Activated T-helper 1 cell treated with anti-CD3 and anti-CD28 coated beads, Interleukin-12 subunit alpha, Interleukin-12 subunit beta, Interleukin-2, Interleukin-4 antibody, amounts not matched to agents 30 ng/mL and 10 ng/mL and 1 ng/mL, durations not matched to agents 14 hours and 24 hours and 36 hours (primary cell): ENCODE measurements at regions not wholly inside any gene's neighbourhood (a gene's known extent, or its start where the extent isn't known, plus 50 kb on each side); places are given as distances from the start of the nearest gene placed in this dataset.
"Not testable (repeated sequence)": the region's sequence is repeated elsewhere in the genome, so short reads cannot be mapped to it uniquely, and the experiment has no call there.

Experiments
- DNase-seq: peaks from one replicate; pipeline ENCODE4 v3.0.0; 2021; ENCODE audit warnings: low spot score
- H3K27ac Mint-ChIP-seq: one replicate; pipeline ENCODE4 v1.8.0; 2021; ENCODE audit warnings: mild to moderate bottlenecking, mixed read lengths
- H3K27me3 Mint-ChIP-seq: one replicate; pipeline ENCODE4 v1.8.0; 2022; ENCODE audit warnings: mild to moderate bottlenecking, moderate library complexity, mixed read lengths; ENCODE audit not compliant: insufficient read depth
- H3K36me3 Mint-ChIP-seq: one replicate; pipeline ENCODE4 v1.8.0; 2021; ENCODE audit warnings: low read depth, mixed read lengths
- H3K4me1 Mint-ChIP-seq: one replicate; pipeline ENCODE4 v1.8.0; 2021; ENCODE audit warnings: low read depth, mixed read lengths
- H3K4me3 Mint-ChIP-seq: one replicate; pipeline ENCODE4 v1.8.0; 2021; ENCODE audit warnings: mild to moderate bottlenecking, moderate library complexity, mixed read lengths
- H3K9me3 Mint-ChIP-seq: one replicate; pipeline ENCODE4 v1.8.0; 2021; ENCODE audit warnings: mixed read lengths
- intact Hi-C: fragments of 100-400 bp; cut with micrococcal nuclease; formaldehyde crosslinking; loops from one replicate; pipeline ENCODE4 v1.15.1; 2024

DNA sequence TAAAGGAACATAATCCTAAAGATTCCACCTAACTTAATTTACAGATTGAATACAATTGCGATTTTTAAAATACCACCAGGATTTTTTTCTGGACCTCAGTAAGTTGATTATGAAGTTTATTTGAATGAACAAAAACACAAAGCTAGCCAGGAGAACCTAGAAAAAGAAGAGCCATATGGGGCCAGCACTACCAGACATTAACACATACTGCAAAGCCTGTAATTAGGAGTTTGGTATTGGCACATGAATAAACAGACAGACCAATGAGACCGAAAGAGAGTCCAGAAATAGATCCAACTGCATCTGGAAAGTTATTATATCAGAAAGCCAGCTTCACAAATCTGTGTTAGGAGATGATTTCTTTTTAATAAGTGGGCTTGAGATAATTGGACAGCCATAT lies 105.5 kb upstream of the CHST15 start:
- peaks cover 11% of the 10 kb centered on the region for H3K27me3 Mint-ChIP-seq
- no peak for DNase-seq
- no peak overlapping the region for H3K27ac Mint-ChIP-seq
- intact Hi-C loops, result no loop called here
- H3K9me3 Mint-ChIP-seq, result no peaks in the 10 kb centered on the region
- no peaks in the 10 kb centered on the region for H3K4me1 Mint-ChIP-seq
- no peaks in the 10 kb centered on the region for H3K36me3 Mint-ChIP-seq
- no peak overlapping the region for H3K4me3 Mint-ChIP-seq

DNA sequence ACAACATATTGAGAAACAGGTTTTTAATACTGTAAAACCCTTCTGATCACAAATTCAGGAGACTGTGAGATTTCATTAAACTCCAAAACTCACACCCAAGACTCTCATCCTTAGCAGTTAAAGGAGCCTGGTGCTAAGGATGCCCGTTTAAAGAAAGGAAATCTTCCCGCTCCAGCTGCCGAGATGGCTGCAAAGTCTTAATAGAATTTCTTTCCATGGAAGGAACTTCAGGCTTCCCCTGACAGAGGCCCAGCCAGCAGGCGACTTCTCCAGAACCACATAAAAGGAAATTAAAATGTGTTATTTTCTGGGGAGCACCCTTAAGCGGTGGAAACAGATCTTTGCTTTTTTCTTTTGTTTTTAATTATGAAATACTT lies 104.7 kb upstream of the CHST15 start:
- Mint-ChIP-seq H3K27me3 (peaks cover 11% of the 10 kb centered on the region), H3K4me3 (no peak overlapping the region), H3K4me1 (no peaks in the 10 kb centered on the region), H3K36me3 (no peaks in the 10 kb centered on the region), H3K27ac (no peak overlapping the region), H3K9me3 (no peaks in the 10 kb centered on the region)
- intact Hi-C loops, result no loop called here
- DNase-seq, result no peak

DNA sequence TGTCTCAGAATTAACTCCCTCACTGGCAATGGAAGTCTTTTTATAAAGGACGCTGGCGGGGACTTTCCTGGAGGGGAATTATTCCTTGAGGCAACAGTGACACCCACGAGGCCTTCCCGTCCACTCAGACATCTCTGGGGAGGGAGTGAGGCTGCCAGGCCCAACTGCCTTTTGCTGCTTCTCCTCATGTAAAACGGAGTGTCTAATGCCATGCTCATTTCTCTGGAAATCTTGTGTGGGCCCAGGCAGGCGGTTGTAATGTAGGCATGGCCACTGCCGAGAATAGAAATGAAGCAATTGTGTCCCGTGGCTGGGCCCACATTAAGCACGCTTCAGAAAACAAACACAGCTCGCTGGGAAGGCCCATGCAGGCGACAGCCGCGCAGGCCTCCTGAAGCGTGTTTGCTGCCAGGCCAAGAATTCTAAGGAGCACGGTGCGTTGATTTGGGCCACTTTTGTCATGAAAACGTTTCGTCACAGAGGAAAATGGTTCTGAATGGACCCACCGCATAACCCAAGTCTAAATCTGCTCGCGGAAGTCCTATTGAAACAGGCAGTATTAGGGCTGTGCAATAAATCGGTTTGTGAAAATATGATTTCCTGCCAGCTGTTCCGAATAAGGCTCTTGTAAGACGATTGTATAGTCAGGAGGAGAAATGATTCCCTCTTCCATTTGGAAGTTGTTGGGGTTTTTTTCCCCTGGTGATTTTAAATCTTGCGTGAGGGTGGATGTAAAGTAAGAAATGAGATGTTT lies 104.2 kb upstream of the CHST15 start:
- H3K27me3 Mint-ChIP-seq, result peaks cover 11% of the 10 kb centered on the region
- H3K27ac Mint-ChIP-seq, result no peak overlapping the region

DNA sequence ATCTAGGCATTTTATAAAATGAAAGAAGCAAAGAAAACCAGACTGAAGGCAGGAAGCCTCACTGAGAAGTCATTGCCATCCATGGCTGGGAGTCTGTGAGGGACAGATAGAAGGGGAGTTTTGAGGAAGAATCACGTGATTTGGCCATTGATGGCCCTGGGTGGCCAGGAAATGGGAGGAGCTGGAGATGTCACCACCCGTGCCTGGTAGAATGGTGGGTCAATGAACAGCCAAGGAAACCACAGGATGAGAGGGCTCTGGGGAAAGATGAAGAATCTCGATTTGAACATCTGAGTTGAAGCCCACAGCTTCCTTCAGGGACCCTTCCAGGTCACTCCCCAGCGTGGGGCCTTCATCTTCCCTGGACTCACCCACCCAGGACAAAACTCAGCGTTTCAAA lies 103.3 kb upstream of the CHST15 start:
- no peaks in the 10 kb centered on the region for H3K4me1 Mint-ChIP-seq
- H3K36me3 Mint-ChIP-seq, result no peaks in the 10 kb centered on the region
- DNase-seq, result no peak
- H3K27ac Mint-ChIP-seq, result no peak overlapping the region
- intact Hi-C loops, result no loop called here
- H3K9me3 Mint-ChIP-seq, result no peaks in the 10 kb centered on the region
- peaks cover 11% of the 10 kb centered on the region for H3K27me3 Mint-ChIP-seq
- H3K4me3 Mint-ChIP-seq, result no peak overlapping the region

More for the DNA sequence above, 104.2 kb upstream of the CHST15 start:
- no peak for DNase-seq
- Mint-ChIP-seq H3K36me3 (no peaks in the 10 kb centered on the region), H3K4me3 (no peak overlapping the region), H3K4me1 (no peaks in the 10 kb centered on the region), H3K9me3 (no peaks in the 10 kb centered on the region)
- intact Hi-C loops, result no loop called here

DNA sequence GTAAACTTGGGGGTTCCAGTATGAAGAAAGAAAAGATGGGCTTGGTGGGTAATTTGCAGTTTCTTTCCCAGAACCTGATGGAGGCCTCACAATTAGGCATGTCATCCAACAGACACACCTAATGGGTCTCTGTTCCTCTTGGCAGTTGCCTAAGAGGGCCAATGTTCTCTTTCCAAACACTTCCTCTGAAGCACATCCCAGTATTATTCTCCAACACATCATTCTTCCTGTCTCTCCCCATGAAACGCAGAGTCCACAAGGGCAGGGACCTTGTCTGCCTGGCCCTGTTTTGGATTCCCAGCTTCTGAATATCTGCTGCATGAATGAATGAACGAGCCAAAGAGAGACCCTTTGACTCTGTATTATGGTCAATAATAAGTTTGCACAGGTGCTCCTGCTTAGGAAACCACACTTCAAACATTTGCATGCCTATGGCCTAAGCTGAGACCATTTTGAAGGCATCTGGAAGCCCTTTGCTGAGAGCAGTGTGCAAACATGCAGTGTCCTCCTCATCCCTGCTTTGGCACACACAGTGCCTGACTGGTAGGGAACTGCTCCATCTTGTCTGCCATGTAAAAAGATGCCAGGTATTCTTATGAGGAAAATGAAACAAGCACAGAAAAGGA lies 100.9 kb upstream of the CHST15 start:
- no peak overlapping the region for H3K27ac Mint-ChIP-seq
- no peak for DNase-seq
- peaks cover 21% of the 10 kb centered on the region for H3K27me3 Mint-ChIP-seq
- H3K36me3 Mint-ChIP-seq, result no peaks in the 10 kb centered on the region
- intact Hi-C loops, result no loop called here
- H3K9me3 Mint-ChIP-seq, result no peaks in the 10 kb centered on the region
- no peak overlapping the region for H3K4me3 Mint-ChIP-seq
- no peaks in the 10 kb centered on the region for H3K4me1 Mint-ChIP-seq

DNA sequence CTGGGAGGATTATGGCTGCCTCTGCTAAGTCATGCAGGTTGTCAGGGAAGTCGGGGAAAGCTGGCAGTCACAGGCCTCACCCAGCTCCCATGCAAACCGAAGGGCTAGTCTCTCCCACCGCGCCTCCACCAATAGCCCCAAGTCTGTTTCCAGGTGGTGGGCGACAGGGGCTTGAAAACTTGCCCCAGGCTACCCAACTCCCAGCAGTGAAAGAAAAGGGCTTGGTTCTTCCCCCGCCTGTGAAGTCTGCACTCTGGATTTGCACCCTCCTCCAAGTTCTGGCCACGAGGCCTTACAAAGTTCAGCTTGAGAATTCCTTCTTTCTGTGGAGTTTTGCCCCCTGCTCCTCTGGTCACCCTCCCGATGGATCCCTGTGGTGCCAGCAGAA lies 99.9 kb upstream of the CHST15 start:
- H3K4me1 Mint-ChIP-seq, result no peaks in the 10 kb centered on the region
- intact Hi-C loops, result loop anchor here (2.0 kb wide), 1 partner anchor 195 kb away; no protein-coding TSS in a partner anchor
- H3K27ac Mint-ChIP-seq, result no peak overlapping the region
- no peak for DNase-seq
- H3K36me3 Mint-ChIP-seq, result no peaks in the 10 kb centered on the region
- no peak overlapping the region for H3K4me3 Mint-ChIP-seq
- no peaks in the 10 kb centered on the region for H3K9me3 Mint-ChIP-seq
- H3K27me3 Mint-ChIP-seq, result peaks cover 20% of the 10 kb centered on the region

DNA sequence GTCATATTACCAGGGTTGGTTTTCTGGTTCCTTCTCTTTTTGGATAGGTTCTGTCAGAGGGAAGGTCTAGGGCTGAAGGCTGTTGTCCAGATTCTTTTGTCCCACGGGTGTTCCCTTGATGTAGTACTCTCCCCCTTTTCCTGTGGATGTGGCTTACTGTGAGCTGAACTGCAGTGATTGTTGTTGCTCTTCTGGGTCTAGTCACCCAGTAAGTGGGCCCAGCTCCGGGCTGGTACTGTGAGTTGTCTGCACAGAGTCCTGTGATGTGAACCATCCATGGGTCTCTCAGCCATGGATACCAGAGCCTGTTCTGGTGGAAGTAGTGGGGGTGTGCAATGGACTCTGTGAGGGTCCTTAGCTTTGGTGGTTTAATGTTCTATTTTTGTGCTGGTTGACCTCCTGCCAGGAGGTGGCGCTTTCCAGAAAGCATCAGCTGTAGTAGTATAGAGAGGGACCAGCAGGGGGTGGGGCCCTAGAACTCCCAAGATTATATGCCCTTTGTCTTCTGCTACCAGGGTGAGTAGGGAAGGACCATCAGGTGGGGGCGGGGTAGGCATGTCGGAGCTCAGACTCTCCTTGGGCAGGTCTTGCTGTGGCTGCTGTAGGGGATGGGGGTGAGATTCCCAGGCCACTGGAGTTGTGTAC lies 99.4 kb upstream of the CHST15 start:
- not testable (repeated sequence) for H3K9me3 Mint-ChIP-seq, DNase-seq, H3K36me3 Mint-ChIP-seq, H3K4me1 Mint-ChIP-seq, H3K27ac Mint-ChIP-seq, H3K4me3 Mint-ChIP-seq
- intact Hi-C loops, result loop anchor here (2.0 kb wide), 1 partner anchor 196 kb away; no protein-coding TSS in a partner anchor
- H3K27me3 Mint-ChIP-seq, result peaks cover 20% of the 10 kb centered on the region

DNA sequence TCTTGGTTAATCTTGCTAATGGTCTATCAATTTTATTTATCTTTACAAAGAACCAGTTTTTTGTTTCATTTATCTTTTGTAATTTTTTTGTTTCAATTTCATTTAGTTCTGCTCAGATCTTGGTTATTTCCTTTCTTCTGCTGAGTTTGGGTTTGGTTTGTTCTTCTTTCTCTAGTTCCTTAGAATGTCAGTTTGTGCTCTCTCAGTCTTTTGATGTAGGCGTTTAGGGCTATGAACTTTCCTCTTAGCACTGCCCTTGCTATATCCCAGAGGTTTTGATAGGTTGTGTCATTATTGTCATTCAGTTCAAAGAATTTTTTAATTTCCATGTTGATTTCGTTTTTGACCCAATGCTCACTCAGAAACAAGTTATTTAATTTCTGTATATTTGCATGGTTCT lies 97.1 kb upstream of the CHST15 start:
- not testable (repeated sequence) for H3K4me3 Mint-ChIP-seq, DNase-seq

DNA sequence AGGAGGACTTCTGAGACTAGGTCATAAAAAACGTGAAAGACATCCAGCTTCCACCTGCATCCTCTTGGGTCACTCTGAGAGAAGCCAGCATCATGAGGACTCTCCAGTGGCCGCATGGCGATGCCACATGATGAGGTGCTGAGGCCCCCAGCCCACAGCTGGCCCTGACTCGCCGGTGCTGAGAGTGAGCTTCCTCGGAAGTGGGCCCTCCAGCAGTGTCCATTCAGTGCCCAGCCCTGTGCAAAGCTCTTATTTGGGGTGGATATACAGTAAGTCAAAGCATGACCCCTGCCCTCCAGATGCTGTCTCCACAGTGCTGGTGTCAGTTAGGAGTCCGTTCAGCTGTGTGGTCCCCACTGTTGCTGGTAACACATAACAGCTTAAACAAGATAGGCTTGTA lies 93.6 kb upstream of the CHST15 start:
- Mint-ChIP-seq H3K9me3 (no peaks in the 10 kb centered on the region), H3K4me3 (no peak overlapping the region), H3K4me1 (no peaks in the 10 kb centered on the region), H3K36me3 (no peaks in the 10 kb centered on the region), H3K27ac (no peak overlapping the region), H3K27me3 (peaks cover 21% of the 10 kb centered on the region)
- intact Hi-C loops, result no loop called here
- DNase-seq, result no peak

More for the DNA sequence above, 97.1 kb upstream of the CHST15 start:
- H3K36me3 Mint-ChIP-seq, intact Hi-C loops, H3K4me1 Mint-ChIP-seq, H3K9me3 Mint-ChIP-seq, H3K27ac Mint-ChIP-seq: not testable (repeated sequence)
- peaks cover 17% of the 10 kb centered on the region for H3K27me3 Mint-ChIP-seq

DNA sequence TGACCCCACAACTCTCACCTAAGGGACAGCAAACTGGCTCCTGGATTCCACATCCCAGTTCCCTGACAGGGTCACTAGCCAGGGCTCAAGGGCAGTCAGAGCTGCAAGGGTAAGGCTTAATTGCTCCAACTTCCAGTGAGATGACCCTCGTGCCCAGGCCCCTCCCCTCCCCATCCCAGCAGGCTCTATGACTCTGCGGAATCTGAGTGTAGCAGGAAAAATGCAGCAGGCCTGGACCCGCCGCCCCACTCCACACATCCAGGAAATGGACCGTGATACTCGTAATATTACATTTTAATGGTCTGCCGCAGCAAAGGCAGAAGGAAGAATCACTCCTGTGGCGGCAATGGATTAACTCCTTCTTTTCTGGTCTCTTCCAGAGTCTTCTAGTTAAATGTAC lies 91.7 kb upstream of the CHST15 start:
- no peaks in the 10 kb centered on the region for H3K9me3 Mint-ChIP-seq
- H3K4me1 Mint-ChIP-seq, result peaks cover 10% of the 10 kb centered on the region
- no peak overlapping the region for H3K27ac Mint-ChIP-seq
- no peak for DNase-seq
- H3K36me3 Mint-ChIP-seq, result no peaks in the 10 kb centered on the region
- intact Hi-C loops, result no loop called here
- H3K27me3 Mint-ChIP-seq, result peaks cover 11% of the 10 kb centered on the region
- H3K4me3 Mint-ChIP-seq, result no peak overlapping the region

DNA sequence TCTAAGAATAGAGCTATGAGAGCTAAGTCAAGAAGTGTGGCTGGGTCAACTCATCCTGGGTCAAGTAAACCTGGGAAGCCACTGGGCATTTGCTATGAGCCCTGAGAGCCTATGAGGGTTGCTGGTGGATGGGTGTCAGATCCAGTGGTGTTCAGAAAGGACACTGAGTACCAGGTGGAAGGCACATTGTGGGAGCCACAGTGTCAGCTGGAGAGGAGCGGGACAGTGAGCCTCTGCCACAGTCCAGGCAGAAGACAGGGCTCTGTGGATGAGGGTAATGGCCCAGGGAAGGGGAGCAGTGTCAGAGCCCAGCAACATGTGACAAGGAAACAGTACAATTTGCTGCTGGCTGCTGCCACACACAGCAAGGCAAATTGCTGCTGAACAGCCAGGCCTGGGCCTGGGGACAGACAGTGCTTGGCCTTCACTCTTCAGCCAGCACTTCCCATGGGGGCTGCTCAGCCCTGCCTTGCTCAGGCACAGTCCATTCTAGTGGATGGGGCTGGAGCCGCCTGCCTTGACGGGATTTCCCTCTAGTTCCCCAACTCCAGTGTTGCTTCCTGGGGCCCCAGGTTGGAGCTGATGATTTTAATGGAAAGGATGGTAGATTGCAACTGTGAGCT lies 90.9 kb upstream of the CHST15 start:
- DNase-seq, result no peak
- intact Hi-C loops, result no loop called here

DNA sequence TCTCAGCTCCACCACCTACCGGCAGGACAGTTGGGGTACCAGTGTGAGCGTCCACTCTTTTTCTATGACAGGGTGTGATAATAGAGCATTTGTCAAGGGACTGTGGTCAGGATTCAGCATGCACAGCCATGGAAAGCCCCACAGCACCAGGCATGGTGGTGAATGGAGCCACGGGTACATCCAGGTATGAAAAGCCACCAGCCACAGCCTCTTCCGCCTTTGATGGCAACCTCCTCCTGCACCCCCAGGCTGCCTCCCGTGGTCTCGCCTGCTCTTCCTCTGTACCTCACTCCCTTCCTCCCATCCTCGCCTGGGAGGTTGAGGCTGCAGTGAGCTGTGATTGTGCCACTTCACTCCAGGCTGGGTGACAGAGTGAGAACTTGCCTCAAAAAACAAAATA lies 90.2 kb upstream of the CHST15 start:
- Mint-ChIP-seq H3K4me3 (no peak overlapping the region), H3K36me3 (no peaks in the 10 kb centered on the region), H3K27ac (no peak overlapping the region), H3K9me3 (no peaks in the 10 kb centered on the region), H3K27me3 (peaks cover 4% of the 10 kb centered on the region), H3K4me1 (peaks cover 10% of the 10 kb centered on the region)
- intact Hi-C loops, result no loop called here
- DNase-seq, result no peak

More for the DNA sequence above, 90.9 kb upstream of the CHST15 start:
- no peaks in the 10 kb centered on the region for H3K36me3 Mint-ChIP-seq
- no peak overlapping the region for H3K4me3 Mint-ChIP-seq
- no peak overlapping the region for H3K27ac Mint-ChIP-seq
- H3K27me3 Mint-ChIP-seq, result peaks cover 7% of the 10 kb centered on the region
- H3K4me1 Mint-ChIP-seq, result peaks cover 10% of the 10 kb centered on the region
- no peaks in the 10 kb centered on the region for H3K9me3 Mint-ChIP-seq

DNA sequence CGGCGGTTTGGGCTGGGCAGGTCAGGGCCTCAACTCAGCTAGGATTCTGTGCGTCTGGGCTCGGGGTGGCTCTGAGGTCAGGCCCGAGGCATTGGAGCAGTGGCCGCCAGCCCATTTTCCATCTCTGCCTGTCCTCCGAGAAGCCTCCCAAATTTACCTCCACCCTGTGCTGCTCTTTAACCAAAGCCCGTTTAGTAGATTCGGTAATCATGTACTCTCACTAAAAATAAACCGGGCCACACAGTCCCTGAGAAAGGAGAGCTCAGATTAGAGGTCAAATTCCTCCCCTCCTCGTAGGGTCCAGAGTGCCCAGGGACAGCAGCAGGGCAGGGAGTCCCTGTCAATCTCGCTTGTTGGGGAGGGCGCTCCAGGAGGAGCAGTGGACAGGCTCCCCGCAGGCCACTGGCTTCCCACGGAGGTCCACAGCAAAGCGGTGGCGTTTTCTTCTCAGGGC lies 88.7 kb upstream of the CHST15 start:
- Mint-ChIP-seq H3K36me3 (no peaks in the 10 kb centered on the region), H3K4me3 (no peak overlapping the region), H3K4me1 (peaks cover 10% of the 10 kb centered on the region), H3K9me3 (no peaks in the 10 kb centered on the region), H3K27ac (no peak overlapping the region), H3K27me3 (peaks cover 4% of the 10 kb centered on the region)
- DNase-seq, result no peak
- intact Hi-C loops, result no loop called here
